ENCODE measurements at regions not wholly inside any gene's neighbourhood (a gene's known extent, or its start where the extent isn't known, plus 50 kb on each side); places are given as distances from the start of the nearest gene placed in this dataset.

- in situ Hi-C loops (cut with MboI), result no loop called here
- no peak for FAIRE-seq
These were observed 80.8 kb upstream of the WIPF1 start for GRCh38 chr2:174678395-174678794.

DNA sequence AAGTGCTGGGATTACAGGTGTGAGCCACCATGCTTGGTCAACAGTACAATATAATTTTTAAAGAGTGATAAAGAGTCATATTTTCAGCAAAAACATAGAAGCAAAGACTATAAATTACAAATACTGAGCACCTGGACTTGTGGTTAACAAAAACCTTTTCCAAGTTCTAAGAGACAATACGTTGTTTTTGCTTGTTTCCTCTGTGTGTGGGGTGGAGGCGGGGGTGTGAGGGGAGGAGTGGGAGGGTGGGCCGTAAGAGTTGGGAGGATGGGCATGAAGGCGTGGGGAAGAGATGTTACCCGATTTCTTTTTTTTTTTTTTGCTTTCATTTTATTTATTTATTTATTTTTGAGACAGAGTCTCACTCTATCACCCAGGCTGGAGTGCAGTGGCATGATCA lies 78.0 kb upstream of the WIPF1 start:
- no TSS peak for BruUV-seq (replicated peaks)
- in situ Hi-C loops (cut with MboI), result no loop called here
- ATAC-seq, result no peak
- Histone ChIP-seq H2AFZ (ENCODE audit: low read depth, low read length) (no peak overlapping the region), H3K4me2 (ENCODE audit: insufficient read depth, low read length) (no peak overlapping the region), H3K4me3 (no peak overlapping the region), H3K36me3 (ENCODE audit: control insufficient read depth, insufficient read depth, low read length) (no peaks in the 10 kb centered on the region), H3K27ac (ENCODE audit: extremely low read depth, low read depth, low read length) (no peak overlapping the region), H4K20me1 (replicated peaks; ENCODE audit: control insufficient read depth, insufficient read depth, low read length) (no peaks in the 10 kb centered on the region), H3K9me1 (ENCODE audit: control insufficient read depth, insufficient read depth, low read length) (no peaks in the 10 kb centered on the region), H3K9ac (ENCODE audit: insufficient read depth in 1 of 2, low read depth in 2 of 2, low read length in 2 of 2) (no peak overlapping the region), H3K9me3 (replicated peaks; ENCODE audit: control insufficient read depth, insufficient read depth, low read depth, low read length) (peaks cover 5% of the 10 kb centered on the region), H3K4me1 (replicated peaks in 1 of 2; ENCODE audit: control insufficient read depth in 2 of 2, insufficient read depth in 2 of 2, low read length in 2 of 2) (no peaks in the 10 kb centered on the region), H3K27me3 (ENCODE audit: control insufficient read depth in 2 of 2, insufficient read depth in 2 of 2, low read length in 2 of 2) (peaks cover 13 to 18% of the 10 kb centered on the region in 2 experiments; a peak in 4 of 5 replicates), H3K79me2 (ENCODE audit: control insufficient read depth, insufficient read depth, low read length) (no peaks in the 10 kb centered on the region)
- ChIA-PET POLR2A (no interaction called here), CTCF (ENCODE audit: low intra/inter-chr PET ratio) (no interaction called here)
- DNase-seq (ENCODE audit: extremely low read depth in 1 of 4, low spot score in 3 of 4), result no peak
- no peak for FAIRE-seq
- intact Hi-C loops (cut with micrococcal nuclease), result no loop called here
- WGBS (ENCODE audit: insufficient coverage, low coverage, missing lambda C conversion rate), result 0% methylated on average over 2 of the region's 5 CpGs
- TF ChIP-seq ZNF609 (CRISPR knock-in tag; IDR thresholded peaks at IDR 0.05; ENCODE audit: borderline replicate concordance), result no peak
- no peak for TF ChIP-seq ZNF57 (CRISPR knock-in tag; IDR thresholded peaks at IDR 0.05)
- no peak for TF ChIP-seq ZNF146 (CRISPR knock-in tag; IDR thresholded peaks at IDR 0.05; ENCODE audit: unreplicated experiment)
- TF ChIP-seq BCOR (IDR thresholded peaks at IDR 0.05), result no peak
- TF ChIP-seq ESRRB (CRISPR knock-in tag; IDR thresholded peaks at IDR 0.05; ENCODE audit: borderline replicate concordance), result no peak
- no peak for TF ChIP-seq BRD9 (IDR thresholded peaks at IDR 0.05; ENCODE audit: low read depth, partially characterized antibody)
- TF ChIP-seq MED1 (CRISPR knock-in tag; IDR thresholded peaks at IDR 0.05; ENCODE audit: borderline replicate concordance), result no peak

More at GRCh38 chr2:174678395-174678794, 80.8 kb upstream of the WIPF1 start:
- no peaks in the 10 kb centered on the region for H3K36me3 ChIP-seq (ENCODE audit: control insufficient read depth, insufficient read depth, low read length)
- 9% methylated on average over 2 of the region's 2 CpGs for WGBS (ENCODE audit: insufficient coverage, low coverage, missing lambda C conversion rate)
- DNase-seq (ENCODE audit: extremely low read depth in 1 of 4, low spot score in 3 of 4) (no peak), ATAC-seq (no peak)
- H3K9me3 ChIP-seq (replicated peaks; ENCODE audit: control insufficient read depth, insufficient read depth, low read depth, low read length), result no peaks in the 10 kb centered on the region
- TF ChIP-seq ZBTB12 (CRISPR knock-in tag; IDR thresholded peaks at IDR 0.05) (no peak), SP2 (IDR thresholded peaks at IDR 0.05; ENCODE audit: extremely low read depth, low read depth, low read length, poor library complexity, severe bottlenecking) (no peak), RNF2 (IDR thresholded peaks at IDR 0.05) (no peak), NFIC (IDR thresholded peaks at IDR 0.05) (peak; percentile 27; the same call in 1 of the 2 replicates), RFX7 (CRISPR knock-in tag; IDR thresholded peaks at IDR 0.05) (no peak), ZNF3 (CRISPR knock-in tag; IDR thresholded peaks at IDR 0.05) (no peak)
- H3K9ac ChIP-seq (ENCODE audit: insufficient read depth in 1 of 2, low read depth in 2 of 2, low read length in 2 of 2), result no peak overlapping the region
- intact Hi-C loops (cut with micrococcal nuclease), result no loop called here
- ChIA-PET CTCF (ENCODE audit: low intra/inter-chr PET ratio) (no interaction called here), POLR2A (no interaction called here)
- no peaks in the 10 kb centered on the region for H3K79me2 ChIP-seq (ENCODE audit: control insufficient read depth, insufficient read depth, low read length)
- no peak overlapping the region for H3K27ac ChIP-seq (ENCODE audit: extremely low read depth, low read depth, low read length)
- H4K20me1 ChIP-seq (replicated peaks; ENCODE audit: control insufficient read depth, insufficient read depth, low read length), result no peaks in the 10 kb centered on the region
- BruUV-seq (replicated peaks), result no TSS peak
- H3K27me3 ChIP-seq (ENCODE audit: control insufficient read depth in 2 of 2, insufficient read depth in 2 of 2, low read length in 2 of 2), result peaks cover 18 to 29% of the 10 kb centered on the region in 2 experiments; a peak in 4 of 5 replicates
- no peak overlapping the region for H2AFZ ChIP-seq (ENCODE audit: low read depth, low read length)
- H3K4me1 ChIP-seq (replicated peaks in 1 of 2; ENCODE audit: control insufficient read depth in 2 of 2, insufficient read depth in 2 of 2, low read length in 2 of 2), result peaks cover 0 to 8% of the 10 kb centered on the region in 2 experiments; a peak in 1 of 5 replicates
- no peak overlapping the region for H3K4me2 ChIP-seq (ENCODE audit: insufficient read depth, low read length)
- no peaks in the 10 kb centered on the region for H3K9me1 ChIP-seq (ENCODE audit: control insufficient read depth, insufficient read depth, low read length)
- no peak overlapping the region for H3K4me3 ChIP-seq
